Astrocyte of the cerebellum (primary cell): ENCODE measurements at regions not wholly inside any gene's neighbourhood (a gene's known extent, or its start where the extent isn't known, plus 50 kb on each side); places are given as distances from the start of the nearest gene placed in this dataset.
A peak's percentile ranks its signal among the peaks of the same experiment; 100 is the strongest.

Experiments
- DNase-seq: peaks from one replicate; pipeline ENCODE4 v3.0.0-alpha.2; 2011; ENCODE audit warnings: low read depth
- H3K4me3 ChIP-seq: 2 replicates; pipeline ENCODE4 v1.5.1; 2011; ENCODE audit warnings: mild to moderate bottlenecking, low read depth, low read length, moderate library complexity
- in situ Hi-C: cut with HindIII; loops from 2 replicates; pipeline ENCODE4 v1.10.0; 2017; ENCODE audit warnings: low sequenced_read_pairs
- TF ChIP-seq, protein P1 (sequence below): IDR thresholded peaks from 2 replicates; pipeline ENCODE4 v1.5.1; 2012; ENCODE audit warnings: low read length, low read depth, moderate library complexity, mild to moderate bottlenecking; ENCODE audit errors: missing control alignments

DNA sequence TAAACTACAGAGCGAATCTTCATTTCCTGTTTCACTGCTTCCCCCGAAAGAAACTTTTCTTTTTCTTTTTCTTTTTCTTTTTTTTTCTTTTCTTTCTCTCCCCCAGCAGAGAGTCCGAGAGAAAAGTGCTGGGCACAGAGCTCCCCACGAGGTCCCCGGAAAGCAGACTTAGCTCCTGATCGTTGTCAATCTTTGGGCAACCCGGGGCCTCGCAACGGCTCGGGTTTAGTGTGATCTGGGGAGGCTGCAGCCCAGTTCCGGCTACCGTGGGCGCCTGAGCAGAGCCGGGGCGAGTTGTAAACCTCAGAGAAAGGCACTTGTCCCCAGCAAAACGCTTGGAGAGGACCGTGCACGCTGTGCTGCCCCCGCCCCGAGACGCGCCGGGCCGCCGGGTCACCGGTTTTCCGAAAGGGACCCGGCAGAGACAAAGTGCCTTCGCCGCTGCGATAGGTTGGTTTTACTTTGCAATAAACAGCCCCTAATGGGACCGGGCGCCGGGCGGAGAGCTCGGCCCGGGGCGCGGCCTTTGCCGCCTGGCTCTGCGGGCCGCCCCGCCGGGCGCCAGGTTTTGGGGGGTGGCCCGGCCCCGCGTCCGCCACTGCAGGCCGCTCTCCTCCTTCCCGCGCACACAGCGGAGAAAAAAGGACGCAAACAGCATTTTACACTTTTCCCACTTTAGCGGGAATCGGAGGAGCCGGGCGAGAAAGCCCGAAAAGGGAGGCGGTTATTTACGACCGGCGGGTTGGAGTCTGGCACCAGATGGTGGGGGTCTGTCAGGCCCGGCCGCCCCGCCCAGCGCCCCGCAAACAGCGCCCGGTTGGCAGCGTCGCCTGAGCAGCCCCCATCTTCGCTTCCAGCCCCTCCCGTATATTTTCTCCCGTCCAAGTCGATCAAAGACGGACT is 136.0 kb downstream of the INSIG2 start:
- peak overlapping the region; percentile 41 for H3K4me3 ChIP-seq
- DNase-seq, result no peak
- in situ Hi-C loops, result no loop called here
- TF ChIP-seq, protein P1, sequence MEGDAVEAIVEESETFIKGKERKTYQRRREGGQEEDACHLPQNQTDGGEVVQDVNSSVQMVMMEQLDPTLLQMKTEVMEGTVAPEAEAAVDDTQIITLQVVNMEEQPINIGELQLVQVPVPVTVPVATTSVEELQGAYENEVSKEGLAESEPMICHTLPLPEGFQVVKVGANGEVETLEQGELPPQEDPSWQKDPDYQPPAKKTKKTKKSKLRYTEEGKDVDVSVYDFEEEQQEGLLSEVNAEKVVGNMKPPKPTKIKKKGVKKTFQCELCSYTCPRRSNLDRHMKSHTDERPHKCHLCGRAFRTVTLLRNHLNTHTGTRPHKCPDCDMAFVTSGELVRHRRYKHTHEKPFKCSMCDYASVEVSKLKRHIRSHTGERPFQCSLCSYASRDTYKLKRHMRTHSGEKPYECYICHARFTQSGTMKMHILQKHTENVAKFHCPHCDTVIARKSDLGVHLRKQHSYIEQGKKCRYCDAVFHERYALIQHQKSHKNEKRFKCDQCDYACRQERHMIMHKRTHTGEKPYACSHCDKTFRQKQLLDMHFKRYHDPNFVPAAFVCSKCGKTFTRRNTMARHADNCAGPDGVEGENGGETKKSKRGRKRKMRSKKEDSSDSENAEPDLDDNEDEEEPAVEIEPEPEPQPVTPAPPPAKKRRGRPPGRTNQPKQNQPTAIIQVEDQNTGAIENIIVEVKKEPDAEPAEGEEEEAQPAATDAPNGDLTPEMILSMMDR, result no peak

DNA sequence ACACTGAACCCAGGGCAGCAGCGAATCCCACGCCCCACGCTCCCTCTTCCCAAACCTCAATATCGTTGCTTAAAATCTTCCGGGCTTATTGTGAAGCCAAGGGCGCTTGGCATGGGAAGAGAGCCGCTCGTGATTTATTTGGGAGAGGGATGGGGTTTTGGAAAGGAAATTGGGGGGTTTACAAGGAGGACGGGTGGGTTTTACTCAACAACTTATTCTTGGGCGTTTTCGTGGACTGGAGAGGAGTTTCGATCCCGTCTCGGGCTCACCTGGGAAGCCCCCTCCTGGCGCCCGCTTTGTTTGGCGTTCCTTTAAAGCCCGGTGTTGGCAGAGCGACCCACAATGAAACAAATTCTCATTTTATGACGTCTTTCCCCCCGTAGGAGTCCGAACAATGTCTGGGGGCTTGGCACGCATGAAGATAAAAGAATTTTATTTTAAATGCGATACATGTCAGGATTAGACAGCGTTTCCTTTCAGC is 135.3 kb downstream of the INSIG2 start:
- in situ Hi-C loops, result no loop called here
- H3K4me3 ChIP-seq, result peak overlapping the region; percentile 41
- TF ChIP-seq, protein P1, result no peak
- no peak for DNase-seq

DNA sequence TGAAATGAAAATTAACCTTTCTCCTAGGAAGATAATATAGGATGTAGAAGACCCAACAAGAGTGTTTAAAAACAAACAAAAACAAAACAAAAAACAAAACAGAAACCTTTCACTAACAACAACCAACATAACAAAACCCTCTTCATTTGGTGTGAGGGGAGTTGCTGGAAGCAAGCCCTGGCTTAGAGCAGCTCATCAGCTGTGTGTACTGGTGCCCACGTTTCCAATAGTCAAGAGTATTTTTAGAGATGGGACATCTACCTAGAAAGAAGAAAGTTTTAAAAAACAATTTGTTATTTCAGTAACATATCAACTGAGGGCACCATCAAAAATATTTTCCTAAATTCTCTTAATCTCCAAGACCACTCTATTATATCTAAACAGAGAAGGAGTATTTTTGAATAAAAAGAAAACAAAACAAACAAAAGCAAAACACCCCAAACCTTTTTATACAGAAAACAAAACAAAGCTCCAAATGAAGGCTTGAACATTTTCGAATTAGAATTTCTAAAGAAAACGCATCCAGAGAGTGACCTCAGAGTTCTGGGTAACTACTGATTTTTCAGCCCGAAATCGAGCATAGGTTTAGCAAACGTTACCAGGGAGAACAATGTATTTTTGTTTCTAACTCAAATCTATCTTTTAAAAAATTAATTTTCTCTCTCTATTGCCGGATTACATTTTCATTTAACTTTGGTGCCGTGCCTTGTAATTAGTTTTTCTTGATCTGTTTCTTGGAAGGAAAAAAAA is 134.6 kb downstream of the INSIG2 start:
- TF ChIP-seq, protein P1, result no peak
- in situ Hi-C loops, result no loop called here
- H3K4me3 ChIP-seq, result no peak overlapping the region
- no peak for DNase-seq

DNA sequence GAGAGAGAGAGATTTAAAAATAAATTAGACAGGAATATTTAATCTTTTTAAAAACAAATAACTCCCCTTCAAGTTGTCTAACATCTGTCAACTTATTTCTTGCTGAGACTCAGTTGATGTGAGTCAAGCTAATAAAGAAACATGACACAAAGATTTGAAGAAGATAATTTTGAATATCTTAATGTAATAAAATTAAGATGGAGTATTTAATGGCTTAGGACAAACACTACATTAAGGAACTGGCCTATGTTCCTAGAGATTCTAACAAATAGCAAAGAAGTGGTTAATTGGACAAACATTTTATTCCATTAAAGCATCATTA is 134.0 kb downstream of the INSIG2 start:
- H3K4me3 ChIP-seq, result no peak overlapping the region
- in situ Hi-C loops, result no loop called here
- TF ChIP-seq, protein P1, result no peak
- DNase-seq, result no peak

DNA sequence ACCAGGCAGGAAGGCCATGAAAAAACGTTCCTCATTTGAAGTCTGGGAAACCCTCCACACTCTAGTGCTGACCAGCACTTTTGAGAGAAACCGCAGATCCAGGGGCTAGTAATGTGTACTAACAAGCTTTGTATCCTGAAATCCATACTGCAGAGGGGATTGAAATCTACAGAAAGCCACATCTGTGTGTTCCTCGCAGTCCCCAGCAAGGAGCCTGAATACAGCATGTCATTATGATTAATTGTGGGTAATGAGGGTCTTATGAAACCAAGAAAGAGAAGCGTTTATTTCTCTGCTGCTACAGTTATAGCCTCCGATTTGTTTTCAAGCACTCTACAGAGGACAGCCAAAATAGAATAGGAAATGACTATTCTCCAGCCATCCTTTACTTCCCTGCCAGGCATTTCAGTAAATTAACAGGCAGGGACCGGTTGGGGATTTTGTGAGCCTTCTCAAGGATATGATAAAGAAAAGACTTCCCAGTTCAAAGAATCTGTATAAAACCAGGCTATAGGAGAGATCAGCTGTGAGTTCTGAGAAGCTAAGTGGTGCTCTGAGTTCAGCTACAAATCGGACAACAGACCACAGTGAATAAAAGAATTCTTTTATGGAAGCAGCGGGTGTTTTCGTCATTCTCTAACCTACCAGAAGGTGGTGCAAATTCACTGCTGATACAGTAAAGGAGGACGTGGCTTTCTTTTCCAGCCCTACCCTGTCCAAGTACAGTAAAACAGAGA is 133.4 kb downstream of the INSIG2 start:
- TF ChIP-seq, protein P1, result peak; percentile 69
- in situ Hi-C loops, result no loop called here
- H3K4me3 ChIP-seq, result no peak overlapping the region
- peak; percentile 76 for DNase-seq

DNA sequence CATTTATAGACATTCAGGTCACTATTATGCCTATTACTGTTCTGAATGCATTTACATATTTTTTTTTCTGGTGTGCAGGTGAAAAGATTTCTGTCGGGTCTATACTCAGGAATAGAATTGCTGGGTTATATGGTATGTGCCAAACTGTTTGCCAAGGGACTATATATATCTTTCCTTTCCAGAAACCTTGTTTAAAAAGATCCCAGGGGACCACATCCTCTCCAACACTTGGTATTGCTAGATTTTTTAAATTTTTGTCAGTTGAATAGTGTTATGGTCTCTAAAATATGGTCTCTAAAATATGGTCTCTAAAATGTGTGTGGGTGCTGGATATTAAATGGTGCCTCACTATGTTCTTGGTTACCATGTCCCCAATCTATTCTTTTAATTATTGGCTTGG is 131.3 kb downstream of the INSIG2 start:
- TF ChIP-seq, protein P1, result no peak
- no peak for DNase-seq
- no peak overlapping the region for H3K4me3 ChIP-seq
- in situ Hi-C loops, result no loop called here
